ENCODE measurements at regions not wholly inside any gene's neighbourhood (a gene's known extent, or its start where the extent isn't known, plus 50 kb on each side); places are given as distances from the start of the nearest gene placed in this dataset.

GRCh38 chr7:34451183-34451582 is 206.8 kb upstream of the NPSR1 start:
- no peak for DNase-seq (ENCODE audit: insufficient read length)
- TF ChIP-seq POLR2A (IDR thresholded peaks at IDR 0.05; ENCODE audit: low read depth, low read length) (no peak), POLR2AphosphoS5 (IDR thresholded peaks at IDR 0.05; ENCODE audit: low read depth, low read length) (no peak)
- no peak for FAIRE-seq

- no peak for FAIRE-seq
- no peak for DNase-seq (ENCODE audit: insufficient read length)
- TF ChIP-seq POLR2A (IDR thresholded peaks at IDR 0.05; ENCODE audit: low read depth, low read length) (no peak), POLR2AphosphoS5 (IDR thresholded peaks at IDR 0.05; ENCODE audit: low read depth, low read length) (no peak), TAF1 (IDR thresholded peaks at IDR 0.05; ENCODE audit: borderline replicate concordance, low read depth, low read length) (no peak)
Observed at GRCh38 chr7:34451923-34452322, 206.1 kb upstream of the NPSR1 start.

GRCh38 chr7:34452363-34452762 is 205.7 kb upstream of the NPSR1 start:
- TF ChIP-seq TAF1 (IDR thresholded peaks at IDR 0.05; ENCODE audit: borderline replicate concordance, low read depth, low read length) (no peak), POLR2A (IDR thresholded peaks at IDR 0.05; ENCODE audit: low read depth, low read length) (no peak), POLR2AphosphoS5 (IDR thresholded peaks at IDR 0.05; ENCODE audit: low read depth, low read length) (no peak)
- no peak for FAIRE-seq
- DNase-seq (ENCODE audit: insufficient read length) = no peak

- no peak for TF ChIP-seq POLR2A (IDR thresholded peaks at IDR 0.05; ENCODE audit: low read depth, low read length)
- TF ChIP-seq TAF1 (IDR thresholded peaks at IDR 0.05; ENCODE audit: borderline replicate concordance, low read depth, low read length) = no peak
- no peak for TF ChIP-seq POLR2AphosphoS5 (IDR thresholded peaks at IDR 0.05; ENCODE audit: low read depth, low read length)
- FAIRE-seq (no peak), DNase-seq (ENCODE audit: insufficient read length) (no peak)
Observed at GRCh38 chr7:34453150-34453549, 204.9 kb upstream of the NPSR1 start.

GRCh38 chr7:34454381-34454780 is 203.6 kb upstream of the NPSR1 start:
- TF ChIP-seq POLR2AphosphoS5 (IDR thresholded peaks at IDR 0.05; ENCODE audit: low read depth, low read length) (no peak), TAF1 (IDR thresholded peaks at IDR 0.05; ENCODE audit: borderline replicate concordance, low read depth, low read length) (no peak), POLR2A (IDR thresholded peaks at IDR 0.05; ENCODE audit: low read depth, low read length) (no peak)
- DNase-seq (ENCODE audit: insufficient read length) = no peak
- FAIRE-seq = no peak

GRCh38 chr7:34457329-34457728 is 200.7 kb upstream of the NPSR1 start:
- TF ChIP-seq TAF1 (IDR thresholded peaks at IDR 0.05; ENCODE audit: borderline replicate concordance, low read depth, low read length) (no peak), POLR2A (IDR thresholded peaks at IDR 0.05; ENCODE audit: low read depth, low read length) (no peak), POLR2AphosphoS5 (IDR thresholded peaks at IDR 0.05; ENCODE audit: low read depth, low read length) (no peak)
- DNase-seq (ENCODE audit: insufficient read length) = no peak
- FAIRE-seq = no peak

GRCh38 chr7:34463830-34464229 is 194.2 kb upstream of the NPSR1 start:
- FAIRE-seq = no peak
- no peak for TF ChIP-seq POLR2A (IDR thresholded peaks at IDR 0.05; ENCODE audit: low read depth, low read length)
- no peak for TF ChIP-seq POLR2AphosphoS5 (IDR thresholded peaks at IDR 0.05; ENCODE audit: low read depth, low read length)
- TF ChIP-seq TAF1 (IDR thresholded peaks at IDR 0.05; ENCODE audit: borderline replicate concordance, low read depth, low read length) = no peak
- DNase-seq (ENCODE audit: insufficient read length) = no peak

GRCh38 chr7:34471844-34472243 is 186.2 kb upstream of the NPSR1 start:
- TF ChIP-seq POLR2AphosphoS5 (IDR thresholded peaks at IDR 0.05; ENCODE audit: low read depth, low read length) (no peak), TAF1 (IDR thresholded peaks at IDR 0.05; ENCODE audit: borderline replicate concordance, low read depth, low read length) (no peak), POLR2A (IDR thresholded peaks at IDR 0.05; ENCODE audit: low read depth, low read length) (no peak)
- DNase-seq (ENCODE audit: insufficient read length) (no peak), FAIRE-seq (no peak)

GRCh38 chr7:34486371-34486770 is 171.6 kb upstream of the NPSR1 start:
- no peak for FAIRE-seq
- no peak for DNase-seq (ENCODE audit: insufficient read length)
- no peak for TF ChIP-seq TAF1 (IDR thresholded peaks at IDR 0.05; ENCODE audit: borderline replicate concordance, low read depth, low read length)
- no peak for TF ChIP-seq POLR2AphosphoS5 (IDR thresholded peaks at IDR 0.05; ENCODE audit: low read depth, low read length)
- no peak for TF ChIP-seq POLR2A (IDR thresholded peaks at IDR 0.05; ENCODE audit: low read depth, low read length)

GRCh38 chr7:34487391-34488115 is 170.5 kb upstream of the NPSR1 start:
- no peak for FAIRE-seq
- no peak for TF ChIP-seq POLR2A (IDR thresholded peaks at IDR 0.05; ENCODE audit: low read depth, low read length)
- TF ChIP-seq POLR2AphosphoS5 (IDR thresholded peaks at IDR 0.05; ENCODE audit: low read depth, low read length) = no peak
- TF ChIP-seq TAF1 (IDR thresholded peaks at IDR 0.05; ENCODE audit: borderline replicate concordance, low read depth, low read length) = no peak
- no peak for DNase-seq (ENCODE audit: insufficient read length)

- FAIRE-seq (no peak), DNase-seq (ENCODE audit: insufficient read length) (no peak)
- TF ChIP-seq TAF1 (IDR thresholded peaks at IDR 0.05; ENCODE audit: borderline replicate concordance, low read depth, low read length) (no peak), POLR2AphosphoS5 (IDR thresholded peaks at IDR 0.05; ENCODE audit: low read depth, low read length) (no peak), POLR2A (IDR thresholded peaks at IDR 0.05; ENCODE audit: low read depth, low read length) (no peak)
Observed at GRCh38 chr7:34488766-34489165, 169.3 kb upstream of the NPSR1 start.

GRCh38 chr7:34491899-34492298 is 166.1 kb upstream of the NPSR1 start:
- no peak for FAIRE-seq
- no peak for TF ChIP-seq TAF1 (IDR thresholded peaks at IDR 0.05; ENCODE audit: borderline replicate concordance, low read depth, low read length)
- no peak for TF ChIP-seq POLR2A (IDR thresholded peaks at IDR 0.05; ENCODE audit: low read depth, low read length)
- no peak for TF ChIP-seq POLR2AphosphoS5 (IDR thresholded peaks at IDR 0.05; ENCODE audit: low read depth, low read length)
- DNase-seq (ENCODE audit: insufficient read length) = no peak

Measured in GM12892 (cell line).